Kidney epithelial cell (primary cell): ENCODE measurements at regions not wholly inside any gene's neighbourhood (a gene's known extent, or its start where the extent isn't known, plus 50 kb on each side); places are given as distances from the start of the nearest gene placed in this dataset.

ENCODE experiments used
- DNase-seq: peaks from one replicate; pipeline ENCODE4 v3.0.0-alpha.2; 2010; ENCODE audit warnings: low read depth
- H3K27me3 ChIP-seq: 2 replicates; pipeline ENCODE4 v1.6.0; 2011; ENCODE audit warnings: low read length; ENCODE audit not compliant: control insufficient read depth, insufficient read depth
- H3K36me3 ChIP-seq: 2 replicates; pipeline ENCODE4 v1.5.1; 2011; ENCODE audit warnings: low read length; ENCODE audit not compliant: control insufficient read depth, insufficient read depth
- H3K4me3 ChIP-seq: 2 replicates; pipeline ENCODE4 v1.5.1; 2011; ENCODE audit warnings: low read depth, mild to moderate bottlenecking, control low read depth, low read length
- CTCF ChIP-seq: IDR thresholded peaks from 2 replicates; pipeline ENCODE4 v1.5.1; 2011; ENCODE audit warnings: mild to moderate bottlenecking, moderate library complexity, low read length, control low read depth, inconsistent platforms; ENCODE audit not compliant: insufficient read depth, poor library complexity, severe bottlenecking

GRCh38 chr22:47299863-47300697, 537.6 kb downstream of the TBC1D22A start:
- Histone ChIP-seq H3K27me3 (no peaks in the 10 kb centered on the region), H3K36me3 (no peaks in the 10 kb centered on the region), H3K4me3 (no peak overlapping the region)
- no peak for TF ChIP-seq CTCF
- no peak for DNase-seq

GRCh38 chr22:47299211-47299862, 536.9 kb downstream of the TBC1D22A start:
- H3K36me3 ChIP-seq, result no peaks in the 10 kb centered on the region
- TF ChIP-seq CTCF, result no peak
- H3K4me3 ChIP-seq, result no peak overlapping the region
- H3K27me3 ChIP-seq, result no peaks in the 10 kb centered on the region
- DNase-seq, result no peak

GRCh38 chr22:47298017-47298785, 535.8 kb downstream of the TBC1D22A start:
- no peak overlapping the region for H3K4me3 ChIP-seq
- H3K27me3 ChIP-seq, result no peaks in the 10 kb centered on the region
- H3K36me3 ChIP-seq, result no peaks in the 10 kb centered on the region
- no peak for TF ChIP-seq CTCF
- no peak for DNase-seq

- no peak overlapping the region for H3K4me3 ChIP-seq
- DNase-seq, result no peak
- no peaks in the 10 kb centered on the region for H3K27me3 ChIP-seq
Observed at GRCh38 chr22:47297261-47298016, 535.0 kb downstream of the TBC1D22A start.

More at GRCh38 chr22:47297261-47298016, 535.0 kb downstream of the TBC1D22A start:
- no peaks in the 10 kb centered on the region for H3K36me3 ChIP-seq
- no peak for TF ChIP-seq CTCF
